GM12878 (cell line): ENCODE measurements at regions not wholly inside any gene's neighbourhood (a gene's known extent, or its start where the extent isn't known, plus 50 kb on each side); places are given as distances from the start of the nearest gene placed in this dataset.

ENCODE experiments used
- ATAC-seq: fragments of 200-7000 bp; cut with Tn5 transposase; 3 replicates; pipeline ENCODE4 v1.9.1; 2020; ENCODE audit warnings: mild to moderate bottlenecking, moderate library complexity
- BruUV-seq: library from RNA; stranded (reverse); fragments of 400-500 nt; replicated peaks from 2 replicates; lab custom pipeline; 2021; lab: Mats Ljungman, UMichigan
- CTCF ChIA-PET: fragments of 300-600 bp; sonication (Branson Sonifier 250); formaldehyde crosslinking; extraction: SDS; loops from one replicate; lab custom pipeline; 2021; ENCODE audit warnings: inconsistent platforms; lab: Yijun Ruan, JAX
- POLR2A ChIA-PET: fragments of 350-600 bp; formaldehyde crosslinking; extraction: SDS; loops from one replicate; lab custom pipeline; 2021; ENCODE audit warnings: inconsistent platforms; lab: Charles Lee
- RAD21 ChIA-PET: fragments of 300-600 bp; sonication (Branson Sonifier 250); formaldehyde crosslinking; loops from one replicate; lab custom pipeline; 2023; ENCODE audit warnings: antibody characterized with exemption; ENCODE audit not compliant: unreplicated experiment; lab: Charles Lee
- SMC1A ChIA-PET: fragments of 300-600 bp; sonication (Branson Sonifier 250); formaldehyde crosslinking; loops from one replicate; lab custom pipeline; 2023; ENCODE audit not compliant: unreplicated experiment, uncharacterized antibody; lab: Charles Lee
- DNase-seq: peaks from one replicate; pipeline ENCODE4 v3.0.0-alpha.2; 2011; ENCODE audit warnings: low read depth, low spot score
- FAIRE-seq: peaks from 3 replicates; lab custom pipeline; 2011; peaks lifted over from hg19 to GRCh38; lab: Jason Lieb, UNC
- H2AFZ ChIP-seq: 2 replicates; pipeline ENCODE4 v1.6.0; 2011; ENCODE audit warnings: low read depth, low read length, control low read depth; ENCODE audit not compliant: control insufficient read depth
- H3K27ac ChIP-seq: 2 replicates; pipeline ENCODE4 v1.5.1; 2011; ENCODE audit warnings: control low read depth; ENCODE audit not compliant: control insufficient read depth, insufficient read depth
- H3K27me3 ChIP-seq, 2 experiments: replicated peaks in 1 of 2; 2 replicates each; pipeline versions ENCODE4 v1.6.0 to v1.6.1; 2011; ENCODE audit warnings: low read length in 1 of 2; ENCODE audit not compliant: control insufficient read depth in 2 of 2, insufficient read depth in 2 of 2
- H3K36me3 ChIP-seq, 2 experiments: 2 replicates each; pipeline ENCODE4 v1.5.1; 2011; ENCODE audit warnings: low read length in 1 of 2; ENCODE audit not compliant: control insufficient read depth in 2 of 2, insufficient read depth in 2 of 2
- H3K4me1 ChIP-seq: 2 replicates; pipeline ENCODE4 v1.6.1; 2011; ENCODE audit warnings: mild to moderate bottlenecking, low read length, moderate library complexity, mixed read lengths; ENCODE audit not compliant: control insufficient read depth, insufficient read depth
- H3K4me2 ChIP-seq: 2 replicates; pipeline ENCODE4 v1.6.0; 2011; ENCODE audit warnings: control low read depth; ENCODE audit not compliant: control insufficient read depth, insufficient read depth
- H3K4me3 ChIP-seq: fragments of 200-600 bp; sonication (generic); 2 replicates; pipeline ENCODE4 v1.5.1; 2016
- H3K79me2 ChIP-seq: 2 replicates; pipeline ENCODE4 v1.6.0; 2011; ENCODE audit warnings: low read length; ENCODE audit not compliant: control insufficient read depth, insufficient read depth
- H3K9ac ChIP-seq: 2 replicates; pipeline ENCODE4 v1.8.0; 2011; ENCODE audit warnings: low read length, control low read depth, mixed read lengths; ENCODE audit not compliant: control insufficient read depth, insufficient read depth
- H3K9me3 ChIP-seq: replicated peaks from 3 replicates; pipeline ENCODE4 v1.5.1; 2011; ENCODE audit warnings: mild to moderate bottlenecking, low read length; ENCODE audit not compliant: control insufficient read depth, insufficient read depth
- H4K20me1 ChIP-seq: 2 replicates; pipeline ENCODE4 v1.6.0; 2011; ENCODE audit not compliant: control insufficient read depth, insufficient read depth
- CHD2 ChIP-seq: IDR thresholded peaks from 2 replicates; pipeline ENCODE4 v1.6.1; 2011; ENCODE audit warnings: low read depth, low read length, improper control_type of control experiment, borderline replicate concordance
- EGR1 ChIP-seq, 2 experiments: IDR thresholded peaks; 1 replicate in 1 of 2; 2 replicates in 1 of 2; pipeline ENCODE4 v1.6.1; 2011 to 2012; ENCODE audit warnings: low read depth in 2 of 2, low read length in 2 of 2, borderline replicate concordance in 1 of 2, mild to moderate bottlenecking in 1 of 2, moderate library complexity in 1 of 2
- HDGF ChIP-seq: fragments of 450-650 bp; IDR thresholded peaks from 2 replicates; pipeline ENCODE4 v1.6.1; 2016; ENCODE audit warnings: antibody characterized with exemption
- MYC ChIP-seq: IDR thresholded peaks from 2 replicates; pipeline ENCODE4 v1.6.1; 2011; ENCODE audit warnings: mild to moderate bottlenecking, low read length, moderate library complexity, inconsistent platforms; ENCODE audit not compliant: insufficient read depth, insufficient replicate concordance, insufficient read length, severe bottlenecking
- NRF1 ChIP-seq: conservative IDR thresholded peaks from 2 replicates; pipeline ENCODE4 v1.6.1; 2011; ENCODE audit warnings: mild to moderate bottlenecking, low read depth, low read length, improper control_type of control experiment
- RFX5 ChIP-seq: IDR thresholded peaks from 2 replicates; pipeline ENCODE4 v1.6.1; 2011; ENCODE audit warnings: low read depth, low read length, improper control_type of control experiment
- TCF7 ChIP-seq: IDR thresholded peaks from 2 replicates; pipeline ENCODE4 v1.6.1; 2014; ENCODE audit warnings: antibody characterized with exemption, borderline replicate concordance
- WGBS: methylation state at CpG from one replicate; pipeline ENCODE4 v1.1.6; 2016; ENCODE audit warnings: low lambda C conversion rate; ENCODE audit not compliant: insufficient replicate concordance, insufficient coverage; ENCODE audit errors: missing lambda C conversion rate; 5-methylcytosine and 5-hydroxymethylcytosine counted together
- in situ Hi-C: fragments of 300-500 bp; cut with MboI; formaldehyde crosslinking; loops from 9 replicates; pipeline ENCODE4 v1.14.3; 2018; ENCODE audit warnings: mixed read lengths
- intact Hi-C: fragments of 100-400 bp; cut with micrococcal nuclease; formaldehyde crosslinking; loops from one replicate; pipeline ENCODE4 v1.14.2; 2022; ENCODE audit not compliant: unreplicated experiment
- TF ChIP-seq, protein P1 (sequence below): fragments of 450-650 bp; conservative IDR thresholded peaks from 2 replicates; pipeline ENCODE4 v1.6.1; 2017; ENCODE audit warnings: mild to moderate bottlenecking, moderate library complexity
- TF ChIP-seq, protein P2 (sequence below): fragments of 150-350 bp; IDR thresholded peaks from 2 replicates; pipeline ENCODE4 v1.6.1; 2014; ENCODE audit warnings: mild to moderate bottlenecking, low read depth, low read length
- TF ChIP-seq, protein P3 (sequence below): fragments of 450-650 bp; IDR thresholded peaks from 2 replicates; pipeline ENCODE4 v1.6.1; 2017; ENCODE audit warnings: low read depth, mild to moderate bottlenecking, moderate library complexity
- TF ChIP-seq, protein P4 (sequence below): IDR thresholded peaks from 2 replicates; pipeline ENCODE4 v1.6.1; 2012; ENCODE audit warnings: low read depth, low read length, improper control_type of control experiment

DNA sequence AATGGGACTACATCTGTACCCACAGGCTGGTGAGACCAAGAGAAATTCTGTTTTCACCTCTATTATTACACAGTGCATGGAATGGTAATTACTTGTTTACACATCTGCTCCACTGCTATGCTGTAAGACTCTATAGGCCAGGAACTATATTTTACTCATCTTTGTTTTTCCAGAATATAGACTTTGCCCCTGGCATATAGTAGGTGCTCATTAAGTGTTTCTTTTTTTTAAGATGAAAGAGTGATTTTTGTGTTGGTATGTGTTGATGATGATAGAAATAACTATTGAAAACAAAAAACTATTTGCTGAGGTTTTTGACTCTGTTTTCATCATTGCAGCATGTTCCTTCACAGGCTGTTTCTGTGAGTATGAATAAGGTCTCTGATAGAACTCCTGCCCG is 294.7 kb downstream of the CSNK1G3 start:
- DNase-seq (no peak), ATAC-seq (no peak), FAIRE-seq (no peak)
- ChIA-PET POLR2A (no interaction called here), RAD21 (no interaction called here), SMC1A (no interaction called here), CTCF (no interaction called here)
- H3K27ac ChIP-seq = no peak overlapping the region
- no peaks in the 10 kb centered on the region for H3K79me2 ChIP-seq
- WGBS = 27% methylated on average over 1 of the region's 1 CpG
- no peak overlapping the region for H2AFZ ChIP-seq
- H3K4me2 ChIP-seq = no peak overlapping the region
- BruUV-seq = no TSS peak
- no peaks in the 10 kb centered on the region for H3K4me1 ChIP-seq
- H3K36me3 ChIP-seq = no peaks in the 10 kb centered on the region
- no peak for TF ChIP-seq NRF1
- no peak for TF ChIP-seq EGR1 (IDR thresholded peaks at IDR 0.05; ENCODE audit: borderline replicate concordance in 1 of 2, low read depth in 2 of 2, low read length in 2 of 2)
- TF ChIP-seq RFX5 = no peak
- TF ChIP-seq TCF7 = no peak
- in situ Hi-C loops = no loop called here
- H3K4me3 ChIP-seq = no peak overlapping the region
- no peaks in the 10 kb centered on the region for H3K9me3 ChIP-seq
- no peak overlapping the region for H3K9ac ChIP-seq
- no peaks in the 10 kb centered on the region for H3K27me3 ChIP-seq
- intact Hi-C loops = no loop called here
- H4K20me1 ChIP-seq = no peaks in the 10 kb centered on the region

DNA sequence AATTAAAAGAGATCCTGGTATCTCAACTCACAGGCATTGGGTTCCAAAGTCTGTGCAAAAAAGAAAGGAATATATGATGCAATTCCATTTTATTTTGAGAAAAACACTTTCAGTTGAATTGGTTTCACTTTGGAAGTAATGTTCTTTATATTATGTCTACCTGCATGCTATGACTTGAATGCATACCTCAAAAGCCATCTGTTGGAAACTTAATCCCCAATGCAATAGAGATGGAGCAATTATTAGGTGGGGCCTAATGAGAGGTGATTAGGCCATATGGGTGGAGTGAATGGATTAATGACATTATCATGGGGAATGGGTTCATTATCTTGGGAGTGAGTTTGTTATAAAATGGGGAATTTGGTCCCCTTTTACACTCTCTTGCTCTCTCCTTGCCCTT is 293.3 kb downstream of the CSNK1G3 start:
- Histone ChIP-seq H3K4me2 (no peak overlapping the region), H3K9ac (no peak overlapping the region), H3K9me3 (no peaks in the 10 kb centered on the region), H3K27ac (no peak overlapping the region), H3K79me2 (no peaks in the 10 kb centered on the region), H3K36me3 (no peaks in the 10 kb centered on the region), H2AFZ (no peak overlapping the region), H3K4me1 (no peaks in the 10 kb centered on the region), H4K20me1 (no peaks in the 10 kb centered on the region), H3K27me3 (no peaks in the 10 kb centered on the region), H3K4me3 (no peak overlapping the region)
- RAD21 ChIA-PET = no interaction called here
- no peak for FAIRE-seq
- in situ Hi-C loops (no loop called here), intact Hi-C loops (no loop called here)
- DNase-seq = no peak
- no TSS peak for BruUV-seq
- no peak for ATAC-seq
- SMC1A ChIA-PET = no interaction called here
- POLR2A ChIA-PET = no interaction called here
- TF ChIP-seq, protein P1, sequence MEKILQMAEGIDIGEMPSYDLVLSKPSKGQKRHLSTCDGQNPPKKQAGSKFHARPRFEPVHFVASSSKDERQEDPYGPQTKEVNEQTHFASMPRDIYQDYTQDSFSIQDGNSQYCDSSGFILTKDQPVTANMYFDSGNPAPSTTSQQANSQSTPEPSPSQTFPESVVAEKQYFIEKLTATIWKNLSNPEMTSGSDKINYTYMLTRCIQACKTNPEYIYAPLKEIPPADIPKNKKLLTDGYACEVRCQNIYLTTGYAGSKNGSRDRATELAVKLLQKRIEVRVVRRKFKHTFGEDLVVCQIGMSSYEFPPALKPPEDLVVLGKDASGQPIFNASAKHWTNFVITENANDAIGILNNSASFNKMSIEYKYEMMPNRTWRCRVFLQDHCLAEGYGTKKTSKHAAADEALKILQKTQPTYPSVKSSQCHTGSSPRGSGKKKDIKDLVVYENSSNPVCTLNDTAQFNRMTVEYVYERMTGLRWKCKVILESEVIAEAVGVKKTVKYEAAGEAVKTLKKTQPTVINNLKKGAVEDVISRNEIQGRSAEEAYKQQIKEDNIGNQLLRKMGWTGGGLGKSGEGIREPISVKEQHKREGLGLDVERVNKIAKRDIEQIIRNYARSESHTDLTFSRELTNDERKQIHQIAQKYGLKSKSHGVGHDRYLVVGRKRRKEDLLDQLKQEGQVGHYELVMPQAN = no peak
- TF ChIP-seq HDGF (no peak), CHD2 (no peak), MYC (no peak)
- TF ChIP-seq, protein P2, sequence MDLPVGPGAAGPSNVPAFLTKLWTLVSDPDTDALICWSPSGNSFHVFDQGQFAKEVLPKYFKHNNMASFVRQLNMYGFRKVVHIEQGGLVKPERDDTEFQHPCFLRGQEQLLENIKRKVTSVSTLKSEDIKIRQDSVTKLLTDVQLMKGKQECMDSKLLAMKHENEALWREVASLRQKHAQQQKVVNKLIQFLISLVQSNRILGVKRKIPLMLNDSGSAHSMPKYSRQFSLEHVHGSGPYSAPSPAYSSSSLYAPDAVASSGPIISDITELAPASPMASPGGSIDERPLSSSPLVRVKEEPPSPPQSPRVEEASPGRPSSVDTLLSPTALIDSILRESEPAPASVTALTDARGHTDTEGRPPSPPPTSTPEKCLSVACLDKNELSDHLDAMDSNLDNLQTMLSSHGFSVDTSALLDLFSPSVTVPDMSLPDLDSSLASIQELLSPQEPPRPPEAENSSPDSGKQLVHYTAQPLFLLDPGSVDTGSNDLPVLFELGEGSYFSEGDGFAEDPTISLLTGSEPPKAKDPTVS = no peak
- TF ChIP-seq, protein P3, sequence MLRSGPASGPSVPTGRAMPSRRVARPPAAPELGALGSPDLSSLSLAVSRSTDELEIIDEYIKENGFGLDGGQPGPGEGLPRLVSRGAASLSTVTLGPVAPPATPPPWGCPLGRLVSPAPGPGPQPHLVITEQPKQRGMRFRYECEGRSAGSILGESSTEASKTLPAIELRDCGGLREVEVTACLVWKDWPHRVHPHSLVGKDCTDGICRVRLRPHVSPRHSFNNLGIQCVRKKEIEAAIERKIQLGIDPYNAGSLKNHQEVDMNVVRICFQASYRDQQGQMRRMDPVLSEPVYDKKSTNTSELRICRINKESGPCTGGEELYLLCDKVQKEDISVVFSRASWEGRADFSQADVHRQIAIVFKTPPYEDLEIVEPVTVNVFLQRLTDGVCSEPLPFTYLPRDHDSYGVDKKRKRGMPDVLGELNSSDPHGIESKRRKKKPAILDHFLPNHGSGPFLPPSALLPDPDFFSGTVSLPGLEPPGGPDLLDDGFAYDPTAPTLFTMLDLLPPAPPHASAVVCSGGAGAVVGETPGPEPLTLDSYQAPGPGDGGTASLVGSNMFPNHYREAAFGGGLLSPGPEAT = no peak
- TF ChIP-seq, protein P4, sequence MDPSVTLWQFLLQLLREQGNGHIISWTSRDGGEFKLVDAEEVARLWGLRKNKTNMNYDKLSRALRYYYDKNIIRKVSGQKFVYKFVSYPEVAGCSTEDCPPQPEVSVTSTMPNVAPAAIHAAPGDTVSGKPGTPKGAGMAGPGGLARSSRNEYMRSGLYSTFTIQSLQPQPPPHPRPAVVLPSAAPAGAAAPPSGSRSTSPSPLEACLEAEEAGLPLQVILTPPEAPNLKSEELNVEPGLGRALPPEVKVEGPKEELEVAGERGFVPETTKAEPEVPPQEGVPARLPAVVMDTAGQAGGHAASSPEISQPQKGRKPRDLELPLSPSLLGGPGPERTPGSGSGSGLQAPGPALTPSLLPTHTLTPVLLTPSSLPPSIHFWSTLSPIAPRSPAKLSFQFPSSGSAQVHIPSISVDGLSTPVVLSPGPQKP = no peak
- CTCF ChIA-PET = no interaction called here
